22Rv1 (cell line): ENCODE measurements at regions not wholly inside any gene's neighbourhood (a gene's known extent, or its start where the extent isn't known, plus 50 kb on each side); places are given as distances from the start of the nearest gene placed in this dataset.

Experiments used
- H3K27ac ChIP-seq: fragments of 450-650 bp; 2 replicates; pipeline ENCODE4 v1.5.1; 2017
- CTCF ChIP-seq: fragments of 450-650 bp; IDR thresholded peaks from 2 replicates; pipeline ENCODE4 v1.5.1; 2017; ENCODE audit warnings: mild to moderate bottlenecking
- ZFX ChIP-seq: fragments of 450-650 bp; IDR thresholded peaks from 2 replicates; pipeline ENCODE4 v1.6.1; 2017; ENCODE audit warnings: antibody characterized with exemption, borderline replicate concordance

GRCh38 chr4:66662620-66663019 lies 882.7 kb downstream of the CENPC start:
- TF ChIP-seq CTCF, result no peak
- TF ChIP-seq ZFX, result no peak
- no peak overlapping the region for H3K27ac ChIP-seq

- TF ChIP-seq ZFX (no peak), CTCF (no peak)
- H3K27ac ChIP-seq, result no peak overlapping the region
These were observed 886.5 kb downstream of the CENPC start for GRCh38 chr4:66658809-66659208.

- H3K27ac ChIP-seq, result no peak overlapping the region
- TF ChIP-seq ZFX (no peak), CTCF (no peak)
These were observed 889.8 kb downstream of the CENPC start for GRCh38 chr4:66655505-66655904.

GRCh38 chr4:66653937-66654336 lies 891.4 kb downstream of the CENPC start:
- no peak for TF ChIP-seq ZFX
- no peak for TF ChIP-seq CTCF
- H3K27ac ChIP-seq, result no peak overlapping the region

GRCh38 chr4:66649236-66649635 lies 896.1 kb downstream of the CENPC start:
- H3K27ac ChIP-seq, result no peak overlapping the region
- no peak for TF ChIP-seq CTCF
- no peak for TF ChIP-seq ZFX

- TF ChIP-seq ZFX, result no peak
- no peak for TF ChIP-seq CTCF
- no peak overlapping the region for H3K27ac ChIP-seq
These were observed 897.4 kb downstream of the CENPC start for GRCh38 chr4:66647926-66648325.

GRCh38 chr4:66647476-66647875 lies 897.8 kb downstream of the CENPC start:
- no peak overlapping the region for H3K27ac ChIP-seq
- TF ChIP-seq ZFX, result no peak
- TF ChIP-seq CTCF, result no peak
